ENCODE measurements at regions not wholly inside any gene's neighbourhood (a gene's known extent, or its start where the extent isn't known, plus 50 kb on each side); places are given as distances from the start of the nearest gene placed in this dataset.

DNA sequence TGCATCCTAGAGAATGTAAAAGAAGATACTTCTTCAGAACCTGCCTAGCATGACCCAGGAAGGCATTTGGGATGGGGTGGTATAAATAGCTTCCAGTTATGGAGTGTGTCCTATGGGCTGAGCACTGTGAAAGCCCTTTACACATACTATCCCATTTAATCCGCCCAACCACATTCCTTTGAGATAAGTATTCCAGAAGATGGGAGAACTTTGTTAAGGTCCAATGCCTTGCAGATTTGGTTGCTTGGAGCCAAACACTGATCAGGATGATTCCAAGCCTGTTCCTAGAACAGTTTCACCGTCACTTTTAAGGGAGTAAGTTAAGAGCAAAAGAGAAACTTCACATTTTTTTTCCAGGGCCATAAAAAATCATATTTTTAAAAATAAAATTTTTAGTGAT, 82.5 kb upstream of the CLMN start:
- peaks cover 19% of the 10 kb centered on the region for H3K4me1 ChIP-seq (ENCODE audit: insufficient read depth, low read length)
- no peak overlapping the region for H2AFZ ChIP-seq (ENCODE audit: low read length)
- no peaks in the 10 kb centered on the region; a peak in 1 of 5 replicates for H3K27me3 ChIP-seq (ENCODE audit: control insufficient read depth in 1 of 2, insufficient read depth in 2 of 2, low read length in 2 of 2)
- WGBS (ENCODE audit: low lambda C conversion rate), result 32% methylated on average over 2 of the region's 2 CpGs
- no peaks in the 10 kb centered on the region for H3K36me3 ChIP-seq (replicated peaks in 1 of 2; ENCODE audit: control insufficient read depth in 1 of 2, insufficient read depth in 2 of 2, low read length in 2 of 2)
- no peak for ATAC-seq
- H4K20me1 ChIP-seq (ENCODE audit: insufficient read depth, low read length), result no peaks in the 10 kb centered on the region
- ChIA-PET POLR2A (no interaction called here), CTCF (ENCODE audit: low intra/inter-chr PET ratio, low total read pairs) (no interaction called here)
- no TSS peak for BruUV-seq (replicated peaks)
- no peak for FAIRE-seq
- H3K9me3 ChIP-seq (ENCODE audit: low read length), result no peaks in the 10 kb centered on the region
- H3K9ac ChIP-seq (ENCODE audit: insufficient read depth, low read depth, low read length), result no peak overlapping the region
- H3K27ac ChIP-seq (ENCODE audit: extremely low read length, insufficient read depth, low read length), result no peak overlapping the region
- DNase-seq (ENCODE audit: low spot score), result no peak
- no peak overlapping the region for H3K4me3 ChIP-seq (replicated peaks in 1 of 3; ENCODE audit: insufficient read depth in 1 of 3, low read depth in 2 of 3, low read length in 3 of 3)
- in situ Hi-C loops (cut with HindIII; ENCODE audit: extremely low pct_ligation_motif_present, low pct_unique_long_range_greater_than_20kb) (no loop called here), intact Hi-C loops (cut with micrococcal nuclease; ENCODE audit: unreplicated experiment) (no loop called here)
- H3K4me2 ChIP-seq (ENCODE audit: low read depth, low read length), result no peak overlapping the region
- H3K79me2 ChIP-seq (ENCODE audit: insufficient read depth, low read length), result no peaks in the 10 kb centered on the region
- TF ChIP-seq, protein P1, sequence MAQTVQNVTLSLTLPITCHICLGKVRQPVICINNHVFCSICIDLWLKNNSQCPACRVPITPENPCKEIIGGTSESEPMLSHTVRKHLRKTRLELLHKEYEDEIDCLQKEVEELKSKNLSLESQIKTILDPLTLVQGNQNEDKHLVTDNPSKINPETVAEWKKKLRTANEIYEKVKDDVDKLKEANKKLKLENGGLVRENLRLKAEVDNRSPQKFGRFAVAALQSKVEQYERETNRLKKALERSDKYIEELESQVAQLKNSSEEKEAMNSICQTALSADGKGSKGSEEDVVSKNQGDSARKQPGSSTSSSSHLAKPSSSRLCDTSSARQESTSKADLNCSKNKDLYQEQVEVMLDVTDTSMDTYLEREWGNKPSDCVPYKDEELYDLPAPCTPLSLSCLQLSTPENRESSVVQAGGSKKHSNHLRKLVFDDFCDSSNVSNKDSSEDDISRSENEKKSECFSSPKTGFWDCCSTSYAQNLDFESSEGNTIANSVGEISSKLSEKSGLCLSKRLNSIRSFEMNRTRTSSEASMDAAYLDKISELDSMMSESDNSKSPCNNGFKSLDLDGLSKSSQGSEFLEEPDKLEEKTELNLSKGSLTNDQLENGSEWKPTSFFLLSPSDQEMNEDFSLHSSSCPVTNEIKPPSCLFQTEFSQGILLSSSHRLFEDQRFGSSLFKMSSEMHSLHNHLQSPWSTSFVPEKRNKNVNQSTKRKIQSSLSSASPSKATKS (CRISPR knock-in tag; IDR thresholded peaks at IDR 0.05), result no peak
- no peak for TF ChIP-seq DNMT1 (CRISPR knock-in tag; IDR thresholded peaks at IDR 0.05)
- TF ChIP-seq, protein P2, sequence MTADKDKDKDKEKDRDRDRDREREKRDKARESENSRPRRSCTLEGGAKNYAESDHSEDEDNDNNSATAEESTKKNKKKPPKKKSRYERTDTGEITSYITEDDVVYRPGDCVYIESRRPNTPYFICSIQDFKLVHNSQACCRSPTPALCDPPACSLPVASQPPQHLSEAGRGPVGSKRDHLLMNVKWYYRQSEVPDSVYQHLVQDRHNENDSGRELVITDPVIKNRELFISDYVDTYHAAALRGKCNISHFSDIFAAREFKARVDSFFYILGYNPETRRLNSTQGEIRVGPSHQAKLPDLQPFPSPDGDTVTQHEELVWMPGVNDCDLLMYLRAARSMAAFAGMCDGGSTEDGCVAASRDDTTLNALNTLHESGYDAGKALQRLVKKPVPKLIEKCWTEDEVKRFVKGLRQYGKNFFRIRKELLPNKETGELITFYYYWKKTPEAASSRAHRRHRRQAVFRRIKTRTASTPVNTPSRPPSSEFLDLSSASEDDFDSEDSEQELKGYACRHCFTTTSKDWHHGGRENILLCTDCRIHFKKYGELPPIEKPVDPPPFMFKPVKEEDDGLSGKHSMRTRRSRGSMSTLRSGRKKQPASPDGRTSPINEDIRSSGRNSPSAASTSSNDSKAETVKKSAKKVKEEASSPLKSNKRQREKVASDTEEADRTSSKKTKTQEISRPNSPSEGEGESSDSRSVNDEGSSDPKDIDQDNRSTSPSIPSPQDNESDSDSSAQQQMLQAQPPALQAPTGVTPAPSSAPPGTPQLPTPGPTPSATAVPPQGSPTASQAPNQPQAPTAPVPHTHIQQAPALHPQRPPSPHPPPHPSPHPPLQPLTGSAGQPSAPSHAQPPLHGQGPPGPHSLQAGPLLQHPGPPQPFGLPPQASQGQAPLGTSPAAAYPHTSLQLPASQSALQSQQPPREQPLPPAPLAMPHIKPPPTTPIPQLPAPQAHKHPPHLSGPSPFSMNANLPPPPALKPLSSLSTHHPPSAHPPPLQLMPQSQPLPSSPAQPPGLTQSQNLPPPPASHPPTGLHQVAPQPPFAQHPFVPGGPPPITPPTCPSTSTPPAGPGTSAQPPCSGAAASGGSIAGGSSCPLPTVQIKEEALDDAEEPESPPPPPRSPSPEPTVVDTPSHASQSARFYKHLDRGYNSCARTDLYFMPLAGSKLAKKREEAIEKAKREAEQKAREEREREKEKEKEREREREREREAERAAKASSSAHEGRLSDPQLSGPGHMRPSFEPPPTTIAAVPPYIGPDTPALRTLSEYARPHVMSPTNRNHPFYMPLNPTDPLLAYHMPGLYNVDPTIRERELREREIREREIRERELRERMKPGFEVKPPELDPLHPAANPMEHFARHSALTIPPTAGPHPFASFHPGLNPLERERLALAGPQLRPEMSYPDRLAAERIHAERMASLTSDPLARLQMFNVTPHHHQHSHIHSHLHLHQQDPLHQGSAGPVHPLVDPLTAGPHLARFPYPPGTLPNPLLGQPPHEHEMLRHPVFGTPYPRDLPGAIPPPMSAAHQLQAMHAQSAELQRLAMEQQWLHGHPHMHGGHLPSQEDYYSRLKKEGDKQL (CRISPR knock-in tag; IDR thresholded peaks at IDR 0.05; ENCODE audit: low read depth), result no peak
- no peak for TF ChIP-seq SIX1 (CRISPR knock-in tag; IDR thresholded peaks at IDR 0.05; ENCODE audit: borderline replicate concordance)
- TF ChIP-seq, protein P3, sequence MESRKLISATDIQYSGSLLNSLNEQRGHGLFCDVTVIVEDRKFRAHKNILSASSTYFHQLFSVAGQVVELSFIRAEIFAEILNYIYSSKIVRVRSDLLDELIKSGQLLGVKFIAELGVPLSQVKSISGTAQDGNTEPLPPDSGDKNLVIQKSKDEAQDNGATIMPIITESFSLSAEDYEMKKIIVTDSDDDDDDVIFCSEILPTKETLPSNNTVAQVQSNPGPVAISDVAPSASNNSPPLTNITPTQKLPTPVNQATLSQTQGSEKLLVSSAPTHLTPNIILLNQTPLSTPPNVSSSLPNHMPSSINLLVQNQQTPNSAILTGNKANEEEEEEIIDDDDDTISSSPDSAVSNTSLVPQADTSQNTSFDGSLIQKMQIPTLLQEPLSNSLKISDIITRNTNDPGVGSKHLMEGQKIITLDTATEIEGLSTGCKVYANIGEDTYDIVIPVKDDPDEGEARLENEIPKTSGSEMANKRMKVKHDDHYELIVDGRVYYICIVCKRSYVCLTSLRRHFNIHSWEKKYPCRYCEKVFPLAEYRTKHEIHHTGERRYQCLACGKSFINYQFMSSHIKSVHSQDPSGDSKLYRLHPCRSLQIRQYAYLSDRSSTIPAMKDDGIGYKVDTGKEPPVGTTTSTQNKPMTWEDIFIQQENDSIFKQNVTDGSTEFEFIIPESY (CRISPR knock-in tag; IDR thresholded peaks at IDR 0.05), result no peak
- TF ChIP-seq KDM6A (CRISPR knock-in tag; IDR thresholded peaks at IDR 0.05; ENCODE audit: low read depth), result no peak
- no peak for TF ChIP-seq SNAI1 (CRISPR knock-in tag; IDR thresholded peaks at IDR 0.05; ENCODE audit: borderline replicate concordance)
- no peak for TF ChIP-seq KDM5B (CRISPR knock-in tag; IDR thresholded peaks at IDR 0.05; ENCODE audit: borderline replicate concordance)
- TF ChIP-seq ZC3H13 (CRISPR knock-in tag; IDR thresholded peaks at IDR 0.05), result no peak
- no peak for TF ChIP-seq ZNF775 (CRISPR knock-in tag; IDR thresholded peaks at IDR 0.05; ENCODE audit: borderline replicate concordance)

All from HepG2 (cell line).